AG08396 (cell line): ENCODE measurements at regions not wholly inside any gene's neighbourhood (a gene's known extent, or its start where the extent isn't known, plus 50 kb on each side); places are given as distances from the start of the nearest gene placed in this dataset.
"Not testable (repeated sequence)": the region's sequence is repeated elsewhere in the genome, so short reads cannot be mapped to it uniquely, and the experiment has no call there.

Experiments
- DNase-seq: peaks from one replicate; pipeline ENCODE4 v3.0.0; 2012; ENCODE audit warnings: low spot score, mixed read lengths

DNA sequence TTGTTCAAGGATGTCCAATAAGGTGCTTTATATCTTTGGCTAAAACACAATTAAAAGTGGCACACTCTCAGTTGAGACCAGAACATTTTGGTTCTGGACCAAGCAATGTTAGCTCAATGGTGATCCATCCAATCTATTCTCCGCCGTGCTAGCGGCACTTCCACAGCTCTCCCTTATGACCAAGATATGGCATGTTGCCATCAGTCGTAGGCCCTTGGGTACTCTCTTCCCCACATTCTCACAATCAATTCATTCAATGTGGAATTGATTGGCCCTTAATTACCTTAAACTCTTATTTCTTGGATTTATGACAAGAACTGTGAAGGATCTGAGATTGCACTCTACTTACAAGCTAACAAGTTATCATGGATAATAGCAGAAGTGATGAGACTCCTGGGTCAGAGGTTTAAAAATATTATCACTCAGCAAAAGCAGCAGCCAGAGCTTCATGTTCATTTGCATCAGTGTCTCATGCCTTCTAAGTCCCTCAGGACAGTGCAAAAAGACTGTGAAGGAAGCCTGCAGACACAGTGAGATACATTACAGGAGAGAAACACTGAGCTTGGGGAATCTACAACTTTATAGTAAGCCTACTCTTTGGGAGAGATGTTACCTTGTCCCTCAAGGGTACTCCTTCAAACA, 80.0 kb upstream of the ARG1 start:
- no peak for DNase-seq

DNA sequence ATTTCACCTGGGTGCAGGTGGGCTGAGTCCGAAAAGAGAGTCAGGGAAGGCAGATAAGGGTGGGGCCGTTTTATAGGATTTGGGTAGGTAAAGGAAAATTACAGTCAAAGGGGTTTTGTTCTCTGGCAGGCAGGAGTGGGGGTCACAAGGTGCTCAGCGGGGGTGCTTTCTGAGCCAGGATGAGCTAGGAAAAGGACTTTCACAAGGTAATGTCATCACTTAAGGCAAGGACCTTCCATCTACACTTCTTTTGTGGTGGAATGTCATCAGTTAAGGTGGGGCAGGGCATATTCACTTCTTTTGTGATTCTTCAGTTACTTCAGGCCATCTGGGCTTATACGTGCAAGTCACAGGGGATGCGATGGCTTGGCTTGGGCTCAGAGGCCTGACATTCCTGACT, 68.6 kb upstream of the ARG1 start:
- not testable (repeated sequence) for DNase-seq

DNA sequence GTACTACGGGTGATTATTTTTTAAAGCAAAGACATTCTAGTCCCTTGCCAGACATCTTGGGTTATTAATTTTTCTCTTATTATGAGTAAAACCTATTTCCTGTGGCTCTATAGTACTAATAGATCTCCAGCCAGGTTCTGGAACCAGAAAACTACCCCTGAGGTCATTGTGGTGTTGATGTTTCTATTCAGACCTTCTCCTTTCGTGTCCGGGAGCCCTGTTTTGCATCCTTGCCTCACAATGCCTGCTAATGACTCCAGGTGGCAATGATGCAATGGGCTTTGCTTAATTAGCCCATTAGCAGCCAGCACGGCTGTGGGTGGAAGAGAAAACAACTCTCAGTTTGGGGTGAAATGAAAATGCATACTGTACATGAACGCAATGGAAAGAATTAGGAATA, 62.9 kb upstream of the ARG1 start:
- no peak for DNase-seq

DNA sequence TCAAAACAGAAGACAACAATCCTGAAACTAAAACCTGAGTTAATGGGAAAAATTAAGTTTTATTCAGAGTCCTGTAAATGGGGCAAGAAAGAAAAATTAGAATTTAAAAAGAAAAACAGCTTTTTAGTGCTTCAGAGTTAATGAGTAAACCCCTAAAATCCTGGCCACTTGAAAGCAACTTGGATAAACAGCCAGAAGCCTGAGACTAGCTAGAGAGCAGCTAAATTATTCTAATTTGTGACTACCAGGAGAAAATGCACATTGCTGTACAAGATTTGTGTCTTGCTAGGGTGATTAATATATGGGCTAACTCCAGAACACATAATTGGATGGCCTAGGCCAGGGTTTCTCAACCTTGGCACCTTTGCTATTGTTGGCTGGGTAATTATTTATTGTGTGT, 62.4 kb upstream of the ARG1 start:
- DNase-seq = no peak

DNA sequence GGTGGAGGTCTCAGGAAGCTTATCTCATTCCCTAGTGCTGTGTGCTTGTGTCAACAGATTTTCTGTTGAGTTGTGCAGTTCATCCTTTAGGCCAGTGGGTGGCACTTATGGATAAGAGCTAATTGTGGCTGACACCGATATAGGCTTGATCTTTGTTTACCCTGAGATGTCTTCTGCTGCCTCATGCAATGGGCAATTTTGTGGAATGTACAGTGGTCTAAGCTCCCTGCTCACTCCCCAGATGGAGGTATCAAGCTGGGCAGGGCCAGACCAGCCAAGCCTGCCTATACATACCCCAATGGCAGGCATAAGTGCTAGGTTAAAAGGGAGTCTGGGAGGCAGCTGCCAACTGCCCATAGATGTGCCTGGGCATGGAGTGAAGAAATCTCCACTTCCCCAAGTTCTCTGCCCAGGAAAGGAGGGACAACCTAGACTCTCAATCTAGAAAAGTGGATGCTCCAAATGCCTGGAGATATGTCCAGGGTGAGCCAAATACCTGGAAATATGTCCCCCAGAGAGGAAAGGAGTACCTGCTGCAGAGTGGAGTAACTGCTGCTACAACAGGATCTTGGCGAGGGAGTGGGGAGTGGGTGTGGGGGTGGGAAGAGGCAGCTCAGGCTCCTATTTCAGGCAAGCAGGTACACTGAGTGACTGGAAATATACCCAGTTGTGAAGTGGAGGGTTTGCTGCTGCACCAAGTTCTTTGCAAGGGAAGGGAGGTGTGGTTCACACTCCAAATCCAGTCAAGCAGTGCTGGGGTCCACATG, 53.2 kb upstream of the ARG1 start:
- DNase-seq = peak; percentile 36
